NCI-H1694 (cell line): ENCODE measurements at regions not wholly inside any gene's neighbourhood (a gene's known extent, or its start where the extent isn't known, plus 50 kb on each side); places are given as distances from the start of the nearest gene placed in this dataset.

Source experiments
- DNase-seq: peaks from one replicate; lab custom pipeline; 2025; lab: John Stamatoyannopoulos, UW

DNA sequence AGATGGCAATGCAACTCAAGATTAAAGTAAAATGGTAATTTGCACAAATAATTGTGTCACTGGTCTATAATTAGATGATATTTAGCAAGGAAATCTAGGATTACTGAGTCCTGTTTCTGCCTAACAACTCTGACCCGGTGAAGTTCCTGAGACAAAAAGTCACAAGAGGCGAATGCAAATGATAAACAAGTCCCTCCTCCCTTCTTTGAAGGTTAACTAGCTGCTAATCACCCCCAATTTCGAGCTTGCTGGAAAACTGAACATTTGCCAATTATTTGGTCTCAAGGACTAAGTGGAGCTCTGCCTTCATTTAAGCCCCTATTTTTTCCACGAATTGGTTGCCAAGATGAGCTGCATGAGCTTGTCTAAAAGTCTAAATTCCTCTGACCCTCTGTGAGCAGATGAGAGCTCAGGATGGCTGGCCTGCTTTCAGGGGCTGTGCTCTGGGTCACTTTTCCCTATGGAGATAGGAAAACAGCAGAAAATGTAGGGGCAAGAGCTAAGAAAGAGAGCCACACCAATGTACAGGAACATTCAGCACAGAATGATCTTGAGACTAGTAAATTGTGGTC lies 127.3 kb downstream of the MBL2 start:
- no peak for DNase-seq

DNA sequence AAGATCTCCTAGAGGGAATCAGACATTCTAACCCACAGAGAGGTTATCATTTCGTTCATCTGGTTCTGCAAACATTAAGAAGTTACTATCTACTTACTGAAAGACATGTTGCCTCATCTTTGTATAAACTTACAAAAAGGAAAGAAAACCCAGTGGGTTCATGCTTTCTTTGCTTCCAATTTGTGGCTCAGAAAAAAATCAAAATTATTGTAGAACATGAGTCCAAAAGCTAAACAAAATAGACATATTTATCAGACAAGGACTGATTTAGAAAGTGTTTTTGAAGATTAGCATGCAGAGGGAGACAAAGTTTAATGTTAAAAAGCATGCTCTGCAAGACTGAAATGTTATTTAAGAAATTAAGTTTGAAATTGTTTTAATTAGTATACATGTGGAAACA lies 123.1 kb downstream of the MBL2 start:
- DNase-seq = no peak

DNA sequence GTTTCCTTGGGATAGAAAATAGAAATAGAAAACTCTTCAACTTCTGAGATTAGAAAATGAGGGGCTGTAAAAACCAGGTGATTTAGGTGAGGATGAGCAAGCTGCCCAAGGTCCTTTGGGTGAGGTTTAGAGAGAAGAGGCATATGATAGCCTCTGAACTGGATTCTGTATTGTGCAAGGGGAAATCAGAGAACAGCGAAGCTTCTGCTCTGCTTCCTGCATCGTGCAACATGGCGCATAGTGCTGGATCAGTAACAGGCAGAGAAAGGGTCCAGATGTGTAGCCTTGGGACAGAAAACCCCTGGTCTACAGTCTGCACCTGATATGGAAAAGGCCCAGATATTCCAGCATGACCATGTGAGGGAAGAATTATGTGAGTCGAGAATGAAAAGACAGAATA lies 121.7 kb downstream of the MBL2 start:
- no peak for DNase-seq

DNA sequence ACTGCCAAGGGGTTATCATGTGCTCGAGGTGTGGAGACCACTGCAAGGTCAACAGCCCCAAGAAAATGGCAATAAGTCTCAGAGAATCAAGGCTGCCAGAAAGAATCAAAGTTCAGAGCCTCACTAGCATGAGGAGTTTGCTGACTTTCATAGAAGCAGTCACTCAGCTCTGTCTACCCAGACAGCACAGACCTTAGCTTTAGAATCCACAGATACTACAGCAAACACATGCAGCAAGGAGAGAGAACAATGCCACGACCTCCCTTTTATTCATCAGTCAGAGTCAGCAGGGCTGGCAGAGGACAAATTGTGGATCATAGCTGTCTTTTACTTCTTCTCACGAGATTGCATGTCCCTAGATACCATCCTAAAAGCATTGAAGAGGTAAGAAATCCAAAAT lies 121.3 kb downstream of the MBL2 start:
- DNase-seq = no peak

DNA sequence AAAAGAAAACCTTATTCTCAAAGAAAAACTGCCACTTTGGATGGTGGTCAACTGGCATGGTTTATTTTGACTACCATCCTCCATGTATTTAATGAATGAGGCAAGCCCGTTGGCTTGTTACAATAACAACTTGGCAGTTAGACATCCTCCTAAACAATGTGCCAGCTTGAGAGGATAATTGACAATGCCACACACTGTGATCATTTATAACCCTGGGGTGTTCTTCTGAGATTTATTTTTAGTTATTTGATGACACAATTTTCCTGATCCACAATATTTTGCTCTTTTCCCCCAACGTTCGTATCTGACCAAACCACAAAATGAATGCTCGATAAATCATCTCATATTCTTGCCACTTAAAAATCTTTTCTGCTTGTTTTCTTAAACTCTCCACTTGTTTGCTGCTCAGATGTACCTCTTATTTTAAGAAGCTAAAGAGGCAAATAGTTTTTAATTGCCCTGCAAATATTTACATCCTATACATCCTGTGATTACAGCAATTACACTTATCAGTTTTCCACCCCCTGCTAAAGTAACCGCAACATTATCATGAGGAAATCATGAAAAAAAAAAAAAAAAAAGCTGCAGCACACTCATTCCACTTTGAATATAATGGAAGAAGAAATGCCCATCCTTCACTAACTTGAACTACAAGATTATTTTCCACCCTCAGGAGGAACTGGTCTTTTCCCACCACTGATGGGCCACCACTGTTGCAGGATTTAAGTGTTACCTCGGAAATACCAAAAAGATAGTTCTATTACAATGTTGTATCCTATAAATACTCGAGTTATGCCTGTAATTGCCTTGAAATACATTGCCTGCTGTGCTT lies 119.9 kb downstream of the MBL2 start:
- no peak for DNase-seq

DNA sequence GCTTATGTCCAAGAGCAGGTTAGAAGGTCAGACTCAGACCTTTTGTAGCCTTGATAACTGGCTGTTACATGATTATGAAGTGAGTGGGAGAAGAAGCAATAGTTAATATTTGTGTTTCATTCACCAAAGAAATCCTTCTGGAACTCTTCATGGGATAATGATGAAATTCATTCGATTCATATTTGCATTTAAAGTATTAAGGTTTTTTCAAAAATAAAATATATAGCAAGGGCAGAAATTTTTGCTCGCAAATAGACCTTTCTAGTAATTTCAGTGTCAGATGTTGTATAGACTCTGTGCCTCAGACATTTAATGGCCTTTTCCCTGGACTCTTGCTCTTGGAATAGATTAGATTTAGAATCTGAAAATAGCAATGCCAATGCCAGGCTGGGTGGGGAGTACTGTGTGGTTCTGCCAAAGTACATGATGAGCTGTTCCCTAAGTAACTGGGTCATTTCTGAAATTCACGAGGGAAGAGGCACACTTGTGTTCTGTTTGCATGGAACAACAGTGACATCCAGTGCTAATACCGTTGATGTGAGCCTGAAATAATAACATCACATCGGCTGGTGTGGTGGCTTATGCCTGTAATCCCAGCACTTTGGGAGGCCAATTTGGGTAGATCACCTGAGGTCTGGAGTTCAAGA lies 119.2 kb downstream of the MBL2 start:
- DNase-seq = no peak

DNA sequence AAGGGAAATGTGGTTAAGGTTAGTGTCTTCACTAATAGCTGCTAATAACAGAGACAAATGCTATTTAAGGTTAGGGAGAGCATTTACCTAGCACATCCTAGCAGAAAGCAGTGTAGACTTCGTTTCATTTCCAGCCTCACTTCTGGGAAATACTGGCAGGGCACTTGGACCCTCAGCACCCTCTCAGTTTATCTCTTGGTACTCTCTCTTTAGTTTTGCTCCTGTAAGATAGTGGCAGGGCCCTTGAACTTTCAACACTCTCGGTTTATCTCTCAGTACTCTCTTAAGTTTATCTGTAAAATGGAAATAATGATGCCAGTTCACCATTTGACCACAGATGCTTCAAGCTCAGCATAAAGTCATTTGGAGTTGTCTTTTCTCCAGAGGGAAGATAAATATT lies 118.4 kb downstream of the MBL2 start:
- DNase-seq = no peak

DNA sequence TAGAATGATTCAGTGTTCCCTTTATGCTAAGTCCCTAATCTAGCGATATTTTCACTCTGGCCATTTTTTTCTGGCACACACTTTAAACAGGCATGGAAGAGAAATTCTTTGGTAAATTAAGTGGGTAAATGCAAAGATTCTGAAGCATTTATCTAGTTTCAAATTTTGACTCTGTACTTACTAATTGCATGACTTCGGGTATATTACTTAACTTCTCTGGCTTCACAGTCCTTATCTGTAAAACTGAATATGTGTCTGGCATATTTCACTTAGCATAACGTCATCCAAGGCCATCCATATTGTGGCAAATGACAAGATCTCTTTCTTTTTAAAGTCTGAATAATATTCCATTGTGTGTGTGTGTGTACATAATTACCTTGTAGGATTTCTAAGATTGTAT lies 114.5 kb downstream of the MBL2 start:
- no peak for DNase-seq

DNA sequence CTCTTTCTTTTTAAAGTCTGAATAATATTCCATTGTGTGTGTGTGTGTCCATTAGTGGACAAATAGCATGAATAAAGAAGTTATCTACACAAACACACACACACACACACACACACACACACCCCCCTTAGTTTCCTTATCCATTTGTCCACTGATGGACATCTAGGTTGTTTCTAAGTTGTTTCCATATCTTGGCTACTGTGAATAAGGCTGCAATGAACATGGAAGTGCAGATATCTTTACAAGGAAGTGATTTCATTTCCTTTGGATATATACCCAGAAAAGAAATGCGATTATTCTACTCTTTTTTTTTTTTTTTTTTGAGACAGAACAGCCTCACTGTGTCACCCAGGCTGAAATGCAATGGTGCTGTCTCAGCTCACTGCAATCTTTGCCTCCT lies 113.5 kb downstream of the MBL2 start:
- no peak for DNase-seq

DNA sequence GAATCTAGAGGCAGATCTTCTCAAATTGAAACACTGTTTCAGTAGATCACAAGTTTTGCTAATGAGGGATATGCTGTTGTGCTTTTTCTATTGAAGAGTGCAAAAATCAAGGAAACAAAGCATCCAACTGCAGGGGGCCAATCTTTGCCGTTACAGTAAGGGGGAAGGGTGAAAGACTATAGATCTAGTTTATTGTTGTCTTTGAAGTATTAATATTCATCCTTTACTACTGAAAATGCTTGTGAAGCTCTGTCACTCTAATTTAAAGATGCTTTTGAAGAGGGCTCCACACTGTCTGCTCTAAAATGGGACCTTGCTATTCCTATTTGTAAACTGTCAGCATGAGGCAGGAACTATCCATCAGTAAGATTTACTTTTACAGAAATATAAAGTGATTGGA lies 110.3 kb downstream of the MBL2 start:
- no peak for DNase-seq

DNA sequence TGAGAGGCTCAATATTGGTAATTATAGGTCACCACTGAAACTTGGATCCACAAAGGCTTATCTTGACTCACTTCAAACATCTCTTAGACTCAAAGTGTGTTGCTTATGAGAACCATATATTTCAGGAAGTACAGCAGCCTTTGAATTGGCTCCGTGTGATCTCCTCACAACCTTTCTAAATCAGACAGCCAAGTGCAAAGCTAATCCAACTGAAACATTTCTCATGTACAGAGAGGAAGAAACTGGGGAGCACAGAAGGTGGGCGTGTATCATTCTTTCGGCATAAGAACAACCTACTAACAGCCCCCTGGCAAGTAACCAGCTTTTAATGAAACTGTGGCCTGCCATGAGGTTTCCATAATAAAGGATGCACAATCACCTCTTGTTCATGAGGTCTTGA lies 109.4 kb downstream of the MBL2 start:
- DNase-seq = no peak

DNA sequence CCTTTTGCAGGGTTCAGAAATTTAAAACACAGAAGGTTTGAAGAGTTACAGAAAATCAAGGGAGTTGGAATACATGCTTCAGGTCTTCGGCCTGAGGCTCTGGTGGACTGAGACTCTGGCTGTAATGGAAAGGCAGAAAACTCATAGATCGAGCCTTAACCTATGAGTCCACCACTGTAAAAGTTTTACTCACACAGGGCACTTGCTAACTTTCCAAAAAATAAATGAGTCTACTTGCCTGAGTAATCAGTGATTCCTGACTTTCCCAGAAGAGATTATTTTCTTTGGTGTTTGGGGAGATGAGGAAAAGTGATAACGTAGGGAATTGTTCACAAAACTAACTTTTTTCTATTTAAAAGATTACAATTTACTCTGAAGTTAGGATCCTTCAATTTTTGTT lies 108.0 kb downstream of the MBL2 start:
- no peak for DNase-seq

DNA sequence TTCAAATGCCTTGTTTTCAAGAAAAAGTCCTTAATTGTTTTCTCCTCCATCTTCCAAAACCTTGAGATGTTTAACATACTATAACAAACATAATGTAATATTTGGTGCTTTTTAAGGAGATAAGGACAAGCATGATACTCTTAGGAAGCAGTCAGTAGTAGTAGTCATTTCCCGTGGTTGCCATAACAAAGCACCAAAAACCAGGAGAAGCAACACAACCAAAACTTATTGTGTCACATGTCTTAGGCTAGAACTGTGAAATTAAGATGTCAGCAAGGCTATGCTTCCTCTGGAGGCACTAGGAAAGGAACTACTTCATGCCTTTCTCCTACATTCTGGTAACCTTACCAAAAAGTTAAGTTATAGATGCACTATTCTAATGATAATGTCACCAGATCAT lies 106.8 kb downstream of the MBL2 start:
- no peak for DNase-seq

DNA sequence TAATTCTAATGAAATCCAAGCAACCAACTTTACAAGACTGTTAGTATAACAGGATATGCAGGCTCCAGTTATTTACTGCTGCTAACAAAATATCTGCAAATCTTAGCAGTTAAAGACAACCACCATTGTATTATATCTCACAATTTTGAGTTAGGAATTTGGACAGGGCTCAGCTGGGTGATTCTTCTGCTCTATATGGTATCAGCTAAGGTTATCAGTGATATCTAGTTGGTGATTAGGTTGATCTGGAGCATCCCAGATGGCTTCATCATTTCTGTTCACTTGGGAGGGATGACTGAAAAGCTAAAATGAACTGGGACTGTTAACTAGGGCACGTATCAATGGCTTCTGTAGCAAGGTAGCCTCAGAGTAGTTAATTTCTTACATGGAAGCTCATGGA lies 105.7 kb downstream of the MBL2 start:
- no peak for DNase-seq

DNA sequence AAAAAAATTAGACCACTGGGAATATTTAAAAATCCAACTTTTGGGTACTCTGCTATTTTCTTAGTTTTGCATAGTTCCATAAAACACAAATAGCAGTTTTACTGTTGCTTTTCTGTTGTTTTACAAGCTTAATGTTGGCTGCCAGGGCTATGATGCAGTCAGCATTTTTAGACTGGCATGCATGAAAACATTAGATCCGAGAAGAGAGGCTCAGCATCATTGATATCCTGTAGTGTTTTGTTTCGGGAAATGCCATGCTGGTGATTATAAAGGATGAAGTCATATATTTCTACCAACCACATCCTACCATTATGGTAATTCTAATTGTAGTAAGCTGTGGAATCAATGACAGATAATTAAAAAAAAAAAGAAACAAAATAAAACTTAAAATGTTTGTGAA lies 104.6 kb downstream of the MBL2 start:
- DNase-seq = no peak

DNA sequence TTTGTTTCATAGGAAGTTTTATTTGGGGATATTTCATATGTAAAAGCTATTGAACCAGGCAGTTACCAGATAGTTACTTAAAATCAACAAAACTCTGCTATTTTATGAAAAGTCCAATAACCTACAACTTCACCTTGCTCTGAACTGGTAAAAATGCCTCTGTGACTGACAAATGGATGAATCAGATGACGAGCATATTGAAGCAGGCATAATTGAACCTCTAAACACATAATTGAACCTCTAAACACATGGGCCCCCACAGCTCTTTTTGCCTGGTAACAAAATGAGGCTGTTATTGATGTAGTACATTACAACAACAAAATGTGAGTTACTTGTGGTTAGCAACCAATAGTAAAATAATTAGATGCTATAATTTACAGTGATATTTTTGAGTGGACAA lies 99.7 kb downstream of the MBL2 start:
- no peak for DNase-seq

DNA sequence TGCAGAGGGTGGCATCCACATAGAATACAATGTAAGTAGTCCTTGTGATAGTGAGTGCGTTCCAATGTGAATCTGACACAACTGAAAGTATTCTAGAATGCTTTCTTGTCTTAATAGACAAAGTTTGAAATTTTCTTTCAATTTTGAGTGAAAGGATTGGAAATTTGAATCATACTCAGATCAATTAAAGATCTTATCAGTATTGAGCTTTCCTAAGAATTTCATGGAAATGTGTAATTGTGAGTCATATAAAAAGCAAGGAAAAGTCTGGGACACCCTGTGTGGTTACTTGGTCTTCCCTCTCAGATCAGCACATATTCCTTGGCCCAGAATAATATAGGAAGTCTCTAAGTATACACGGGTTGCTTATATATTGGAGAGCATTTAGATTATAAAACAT lies 99.1 kb downstream of the MBL2 start:
- no peak for DNase-seq

DNA sequence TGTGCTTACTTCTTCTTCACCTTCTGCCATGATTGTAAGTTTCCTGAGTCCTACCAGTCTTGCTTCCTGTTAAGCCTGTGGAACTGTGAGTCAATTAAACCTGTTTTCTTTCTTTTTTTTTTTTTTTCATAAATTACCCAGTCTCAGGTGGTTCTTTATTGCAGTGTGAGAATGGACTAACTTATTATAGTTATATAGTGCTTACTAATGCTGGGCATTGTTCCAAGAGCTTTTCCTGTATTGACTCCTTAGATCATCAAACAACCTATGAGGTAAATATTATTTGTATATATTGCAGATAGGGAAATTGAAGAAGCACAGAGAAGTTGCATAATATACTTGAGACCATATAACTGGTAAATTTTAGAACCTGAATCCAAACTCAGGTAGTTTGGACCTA lies 98.1 kb downstream of the MBL2 start:
- no peak for DNase-seq

DNA sequence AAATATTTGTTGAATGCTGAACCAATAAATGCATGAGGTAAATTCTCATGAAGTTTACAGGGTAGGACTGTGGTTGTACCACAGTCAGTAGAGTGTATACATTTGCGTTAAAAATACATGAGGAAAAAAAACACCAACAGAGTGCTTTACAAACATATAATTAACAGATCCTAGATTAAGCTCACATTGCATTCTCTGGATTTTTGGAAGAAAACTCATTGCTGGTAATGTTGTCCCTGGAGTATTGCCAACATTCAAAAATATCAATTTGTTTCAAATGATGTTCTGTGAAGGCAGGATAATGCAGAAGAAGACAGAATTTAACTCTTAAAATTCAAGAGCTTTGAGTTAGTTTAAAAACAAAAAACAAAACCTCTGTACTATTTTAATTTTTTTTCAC lies 95.5 kb downstream of the MBL2 start:
- DNase-seq = no peak

DNA sequence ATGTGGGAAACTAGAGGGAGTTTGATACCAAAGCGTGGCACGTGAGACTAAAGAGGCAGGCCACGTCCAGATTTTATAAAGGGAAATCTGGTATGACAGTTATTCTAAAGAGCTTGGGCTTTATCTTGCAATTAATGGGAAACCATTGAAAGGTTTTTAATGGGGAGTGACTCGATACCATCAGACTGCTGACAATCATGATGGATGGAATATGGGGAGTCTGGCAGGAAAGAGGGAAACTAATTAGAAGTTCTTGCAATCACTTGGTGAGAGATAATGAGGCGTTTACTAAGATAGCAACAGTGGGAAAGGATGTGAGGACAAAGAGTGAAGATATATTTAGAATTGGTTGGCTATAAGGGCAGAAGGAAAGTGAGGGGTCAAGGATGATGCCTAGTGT lies 94.0 kb downstream of the MBL2 start:
- no peak for DNase-seq

DNA sequence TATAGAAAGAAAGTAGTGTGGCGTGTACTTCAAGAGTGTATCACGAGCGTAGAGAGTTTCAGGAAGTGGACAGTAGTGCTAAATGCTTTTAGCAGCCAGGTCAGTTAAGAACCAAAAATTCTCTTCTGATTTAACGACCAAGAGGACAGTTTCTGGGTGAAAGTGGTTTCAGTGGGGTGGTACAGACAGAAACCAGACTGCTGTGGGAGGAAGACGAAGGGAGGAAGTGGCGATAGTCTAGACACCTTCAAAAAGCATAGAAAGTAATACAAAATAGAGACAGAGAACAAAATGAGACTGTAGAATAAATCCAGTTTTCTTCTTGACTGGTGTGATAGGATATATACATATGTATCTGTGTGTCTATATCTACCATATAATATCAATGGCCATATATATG lies 93.5 kb downstream of the MBL2 start:
- DNase-seq = no peak

DNA sequence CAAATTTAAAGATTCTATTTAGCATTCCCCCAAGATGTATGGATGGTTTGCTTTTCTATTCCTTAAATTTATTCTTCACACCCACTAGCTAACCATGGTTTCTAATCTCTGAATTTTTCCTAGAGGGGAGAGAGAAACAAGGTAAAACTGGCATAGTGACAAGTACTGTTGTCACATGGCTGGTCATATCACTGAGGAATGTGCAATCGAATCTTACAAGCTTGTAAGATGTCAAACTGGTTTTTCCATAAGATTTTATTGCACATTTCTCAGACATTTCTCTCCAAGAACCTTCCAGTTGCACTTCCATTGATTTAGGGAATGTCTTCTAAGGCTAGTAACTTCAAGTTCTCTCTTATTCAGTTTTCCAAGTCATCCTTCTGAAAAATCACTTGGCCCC lies 89.8 kb downstream of the MBL2 start:
- no peak for DNase-seq

DNA sequence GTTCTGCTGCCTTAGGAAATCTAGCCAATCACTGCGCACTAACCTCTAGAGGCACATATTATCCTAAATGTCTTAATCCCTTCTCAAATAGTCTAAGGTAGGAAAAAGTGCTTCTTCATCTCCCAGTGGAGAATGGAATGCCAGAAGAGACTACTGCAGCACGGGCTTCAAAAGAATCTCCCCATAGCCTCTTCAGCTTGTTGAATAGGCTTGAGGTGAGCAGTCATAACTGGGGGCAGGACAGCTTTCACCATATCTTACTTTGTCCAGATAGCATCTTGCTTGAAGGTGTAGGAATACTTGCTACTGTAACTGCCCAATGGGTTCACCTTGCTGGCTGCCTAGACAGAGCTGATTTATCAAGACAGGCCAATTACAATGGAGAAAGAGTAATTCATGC lies 88.8 kb downstream of the MBL2 start:
- DNase-seq = no peak

DNA sequence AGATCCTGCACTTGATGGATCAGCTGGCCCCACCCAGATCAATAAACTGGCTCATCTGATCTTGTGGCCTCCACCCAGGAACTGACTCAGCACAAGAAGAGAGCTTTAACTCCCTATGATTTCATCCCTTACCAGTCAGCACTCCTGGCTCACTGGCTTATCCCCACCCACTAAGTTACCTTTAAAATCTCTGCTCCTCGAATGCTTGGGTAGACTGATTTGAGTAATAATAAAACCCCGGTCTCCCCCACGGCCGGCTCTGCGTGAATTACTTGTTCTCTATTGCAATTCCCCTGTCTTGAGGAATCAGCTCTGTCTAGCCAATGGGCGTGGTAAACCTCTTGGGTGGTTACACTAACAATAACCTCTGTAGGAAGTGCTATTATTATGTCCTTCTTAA lies 83.7 kb downstream of the MBL2 start:
- no peak for DNase-seq
